Neural progenitor cell (in vitro differentiated cells): ENCODE measurements at regions not wholly inside any gene's neighbourhood (a gene's known extent, or its start where the extent isn't known, plus 50 kb on each side); places are given as distances from the start of the nearest gene placed in this dataset.

ENCODE experiments used
- DNase-seq: peaks from one replicate; pipeline ENCODE4 v3.0.0-alpha.2; 2016; ENCODE audit warnings: low spot score
- H2AFZ ChIP-seq: fragments of 200-600 bp; sonication (generic); replicated peaks from 2 replicates; pipeline ENCODE4 v1.6.1; 2016; ENCODE audit warnings: antibody characterized with exemption
- H3F3A ChIP-seq: fragments of 200-600 bp; sonication (generic); 2 replicates; pipeline ENCODE4 v1.6.1; 2016; ENCODE audit warnings: antibody characterized with exemption, low read depth
- H3K27ac ChIP-seq: fragments of 200-600 bp; sonication (generic); 2 replicates; pipeline ENCODE4 v1.5.1; 2016; ENCODE audit warnings: mild to moderate bottlenecking
- H3K27me3 ChIP-seq: fragments of 200-600 bp; sonication (generic); 2 replicates; pipeline ENCODE4 v1.6.1; 2016; ENCODE audit warnings: mild to moderate bottlenecking, moderate library complexity
- H3K36me3 ChIP-seq: fragments of 200-600 bp; sonication (generic); 2 replicates; pipeline ENCODE4 v1.5.1; 2016
- H3K4me1 ChIP-seq: fragments of 200-600 bp; sonication (generic); 2 replicates; pipeline ENCODE4 v1.6.1; 2016; ENCODE audit warnings: mixed run types
- H3K4me2 ChIP-seq: fragments of 200-600 bp; sonication (generic); 2 replicates; pipeline ENCODE4 v1.6.1; 2016
- H3K4me3 ChIP-seq: fragments of 200-600 bp; sonication (generic); 2 replicates; pipeline ENCODE4 v1.5.1; 2016
- H3K79me2 ChIP-seq: fragments of 200-600 bp; sonication (generic); 2 replicates; pipeline ENCODE4 v1.6.1; 2016; ENCODE audit warnings: low read depth
- H3K9ac ChIP-seq: fragments of 200-600 bp; sonication (generic); 2 replicates; pipeline ENCODE4 v1.6.1; 2016
- H3K9me3 ChIP-seq: fragments of 200-600 bp; sonication (generic); 2 replicates; pipeline ENCODE4 v1.5.1; 2016; ENCODE audit warnings: low read depth
- H4K20me1 ChIP-seq: fragments of 200-600 bp; sonication (generic); 2 replicates; pipeline ENCODE4 v1.6.1; 2016; ENCODE audit warnings: low read depth
- H3K27ac Mint-ChIP-seq: 3 replicates; pipeline ENCODE4 v1.8.0; 2021; ENCODE audit warnings: mixed read lengths
- H3K27me3 Mint-ChIP-seq: 2 replicates; pipeline ENCODE4 v1.8.0; 2022; ENCODE audit warnings: low read depth, mild to moderate bottlenecking, inconsistent platforms, moderate library complexity, mixed read lengths; ENCODE audit not compliant: insufficient read depth
- H3K36me3 Mint-ChIP-seq: 3 replicates; pipeline ENCODE4 v1.8.0; 2021; ENCODE audit warnings: mixed read lengths
- H3K4me1 Mint-ChIP-seq: 3 replicates; pipeline ENCODE4 v1.8.0; 2021; ENCODE audit warnings: mixed read lengths
- H3K4me3 Mint-ChIP-seq: 3 replicates; pipeline ENCODE4 v1.8.0; 2021; ENCODE audit warnings: mild to moderate bottlenecking, moderate library complexity, mixed read lengths
- H3K9me3 Mint-ChIP-seq: 3 replicates; pipeline ENCODE4 v1.8.0; 2020; ENCODE audit warnings: mixed read lengths
- CTCF ChIP-seq: fragments of 200-600 bp; sonication (generic); IDR thresholded peaks from 2 replicates; pipeline ENCODE4 v1.5.1; 2017; ENCODE audit warnings: antibody characterized with exemption, mild to moderate bottlenecking
- EZH2 ChIP-seq: fragments of 200-600 bp; sonication (generic); IDR thresholded peaks from 2 replicates; pipeline ENCODE4 v1.6.1; 2017; ENCODE audit warnings: antibody characterized with exemption, mild to moderate bottlenecking, moderate library complexity
- EZH2phosphoT487 ChIP-seq: fragments of 200-600 bp; sonication (generic); IDR thresholded peaks from 2 replicates; pipeline ENCODE4 v1.6.1; 2017; ENCODE audit warnings: antibody characterized with exemption

- Histone ChIP-seq H3K27ac (no peak overlapping the region), H3F3A (no peaks in the 10 kb centered on the region), H2AFZ (no peak overlapping the region), H3K27me3 (no peaks in the 10 kb centered on the region), H4K20me1 (no peaks in the 10 kb centered on the region), H3K4me1 (no peaks in the 10 kb centered on the region), H3K9me3 (no peaks in the 10 kb centered on the region), H3K4me3 (no peak overlapping the region), H3K9ac (no peak overlapping the region), H3K79me2 (no peaks in the 10 kb centered on the region), H3K36me3 (no peaks in the 10 kb centered on the region), H3K4me2 (no peak overlapping the region)
- Mint-ChIP-seq H3K27ac (no peak overlapping the region), H3K4me3 (no peak overlapping the region), H3K4me1 (no peaks in the 10 kb centered on the region), H3K27me3 (peaks cover 3% of the 10 kb centered on the region), H3K9me3 (peaks cover 2% of the 10 kb centered on the region), H3K36me3 (no peaks in the 10 kb centered on the region)
- TF ChIP-seq EZH2 (no peak), EZH2phosphoT487 (no peak), CTCF (no peak)
- DNase-seq, result no peak
These were observed 756.4 kb downstream of the XPNPEP1 start for GRCh38 chr10:109166935-109167334.

GRCh38 chr10:109159351-109159750 lies 764.0 kb downstream of the XPNPEP1 start:
- H3K4me1 ChIP-seq, result no peaks in the 10 kb centered on the region
- H3K4me3 ChIP-seq, result no peak overlapping the region
- peak overlapping the region; percentile 20 for H2AFZ ChIP-seq
- H3K4me2 ChIP-seq, result no peak overlapping the region
- Mint-ChIP-seq H3K27me3 (peaks cover 3% of the 10 kb centered on the region), H3K36me3 (no peaks in the 10 kb centered on the region), H3K9me3 (peaks cover 2% of the 10 kb centered on the region), H3K4me3 (no peak overlapping the region), H3K4me1 (no peaks in the 10 kb centered on the region), H3K27ac (no peak overlapping the region)
- H3K9me3 ChIP-seq, result no peaks in the 10 kb centered on the region
- no peaks in the 10 kb centered on the region for H3K36me3 ChIP-seq
- no peak overlapping the region for H3K9ac ChIP-seq
- H3K79me2 ChIP-seq, result no peaks in the 10 kb centered on the region
- TF ChIP-seq EZH2 (no peak), EZH2phosphoT487 (no peak), CTCF (no peak)
- no peak overlapping the region for H3K27ac ChIP-seq
- H3F3A ChIP-seq, result no peaks in the 10 kb centered on the region
- H4K20me1 ChIP-seq, result no peaks in the 10 kb centered on the region
- DNase-seq, result peak; percentile 4
- H3K27me3 ChIP-seq, result no peaks in the 10 kb centered on the region

DNA sequence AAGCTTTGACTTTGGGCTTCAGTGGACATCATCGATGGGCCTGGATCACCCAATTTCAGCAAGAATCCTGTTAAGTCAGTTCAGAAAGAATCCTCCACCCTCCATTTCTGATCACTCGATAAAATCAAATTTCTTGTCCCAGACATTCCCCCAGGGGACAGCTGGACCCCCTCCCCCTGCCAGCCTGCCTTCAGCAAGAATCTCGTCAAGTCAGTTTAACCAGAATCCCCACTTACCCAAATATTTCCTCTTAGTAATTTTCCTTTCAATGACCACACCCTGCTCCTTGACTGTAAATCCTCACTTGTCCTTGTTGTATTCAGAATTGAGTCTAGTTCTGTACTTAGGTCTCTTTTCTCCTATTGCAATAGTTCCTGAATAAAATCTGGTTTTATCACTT lies 766.9 kb downstream of the XPNPEP1 start:
- no peaks in the 10 kb centered on the region for H4K20me1 ChIP-seq
- H3K27me3 Mint-ChIP-seq, result peaks cover 3% of the 10 kb centered on the region

More for the DNA sequence above, 766.9 kb downstream of the XPNPEP1 start:
- H3K9ac ChIP-seq, result no peak overlapping the region
- H3K9me3 ChIP-seq, result no peaks in the 10 kb centered on the region
- no peak for DNase-seq
- Mint-ChIP-seq H3K4me1 (no peaks in the 10 kb centered on the region), H3K27ac (no peak overlapping the region), H3K36me3 (no peaks in the 10 kb centered on the region), H3K9me3 (no peaks in the 10 kb centered on the region), H3K4me3 (no peak overlapping the region)
- TF ChIP-seq EZH2, result no peak
- no peak for TF ChIP-seq CTCF
- no peak for TF ChIP-seq EZH2phosphoT487
- no peaks in the 10 kb centered on the region for H3K36me3 ChIP-seq
- no peak overlapping the region for H3K27ac ChIP-seq
- no peaks in the 10 kb centered on the region for H3F3A ChIP-seq
- no peaks in the 10 kb centered on the region for H3K4me1 ChIP-seq
- H3K4me3 ChIP-seq, result no peak overlapping the region
- no peaks in the 10 kb centered on the region for H3K27me3 ChIP-seq
- no peaks in the 10 kb centered on the region for H3K79me2 ChIP-seq
- no peak overlapping the region for H2AFZ ChIP-seq
- no peak overlapping the region for H3K4me2 ChIP-seq
